Body of pancreas (tissue), 4 donors: ENCODE measurements at regions not wholly inside any gene's neighbourhood (a gene's known extent, or its start where the extent isn't known, plus 50 kb on each side); places are given as distances from the start of the nearest gene placed in this dataset.

Experiments
- ATAC-seq: fragments of 150-250 bp; one replicate; pipeline ENCODE4 v1.9.1; 2016
- DNase-seq, 4 donors: peaks; one replicate each; pipeline ENCODE4 v3.0.0-alpha.2; 2019
- H3K27ac ChIP-seq, 4 donors: fragments of 200-600 bp; sonication (generic); 1 replicate in 3 of 4; 2 replicates in 1 of 4; pipeline versions ENCODE4 v1.5.1 to v1.6.1; 2016 to 2019; ENCODE audit warnings: mild to moderate bottlenecking in 1 of 4, mixed read lengths in 1 of 4, moderate library complexity in 1 of 4
- H3K27me3 ChIP-seq, 2 donors: fragments of 200-600 bp; sonication (generic); one replicate each; pipeline ENCODE4 v1.6.0; 2016; ENCODE audit warnings: mild to moderate bottlenecking in 1 of 2
- H3K36me3 ChIP-seq, 2 donors: fragments of 200-600 bp; sonication (generic); replicated peaks in 1 of 2; 2 replicates each; pipeline ENCODE4 v1.5.1; 2016; ENCODE audit warnings: low read depth in 2 of 2; ENCODE audit not compliant: insufficient read depth in 1 of 2
- H3K4me1 ChIP-seq: fragments of 200-600 bp; sonication (generic); one replicate; pipeline ENCODE4 v1.6.0; 2016
- H3K4me3 ChIP-seq, 2 donors: fragments of 200-600 bp; sonication (generic); 1 replicate in 1 of 2; 2 replicates in 1 of 2; pipeline ENCODE4 v1.5.1; 2016 to 2019
- H3K9me3 ChIP-seq, 3 donors: fragments of 200-600 bp; sonication (generic); 1 replicate in 2 of 3; 2 replicates in 1 of 3; pipeline ENCODE4 v1.5.1; 2016
- POLR2A ChIP-seq, 3 donors: fragments of 450-650 bp; IDR thresholded peaks; one replicate each; pipeline ENCODE4 v1.6.1; 2016; ENCODE audit warnings: antibody characterized with exemption in 3 of 3, mild to moderate bottlenecking in 2 of 3
- WGBS, 2 donors: methylation state at CpG; one replicate each; pipeline ENCODE4 v1.1.5; 2017; 5-methylcytosine and 5-hydroxymethylcytosine counted together
- intact Hi-C: fragments of 100-400 bp; cut with DNase I; formaldehyde crosslinking; loops from one replicate; pipeline ENCODE4 v1.15.1; 2023
- TF ChIP-seq, protein P1 (sequence below), 7 experiments: fragments of 450-650 bp in 4 of 7; fragments of 200-600 bp in 3 of 7; sonication (generic) in 3 of 7; IDR thresholded peaks; one replicate each; pipeline ENCODE4 v1.5.1; 2016 to 2019; ENCODE audit warnings: antibody characterized with exemption in 7 of 7

DNA sequence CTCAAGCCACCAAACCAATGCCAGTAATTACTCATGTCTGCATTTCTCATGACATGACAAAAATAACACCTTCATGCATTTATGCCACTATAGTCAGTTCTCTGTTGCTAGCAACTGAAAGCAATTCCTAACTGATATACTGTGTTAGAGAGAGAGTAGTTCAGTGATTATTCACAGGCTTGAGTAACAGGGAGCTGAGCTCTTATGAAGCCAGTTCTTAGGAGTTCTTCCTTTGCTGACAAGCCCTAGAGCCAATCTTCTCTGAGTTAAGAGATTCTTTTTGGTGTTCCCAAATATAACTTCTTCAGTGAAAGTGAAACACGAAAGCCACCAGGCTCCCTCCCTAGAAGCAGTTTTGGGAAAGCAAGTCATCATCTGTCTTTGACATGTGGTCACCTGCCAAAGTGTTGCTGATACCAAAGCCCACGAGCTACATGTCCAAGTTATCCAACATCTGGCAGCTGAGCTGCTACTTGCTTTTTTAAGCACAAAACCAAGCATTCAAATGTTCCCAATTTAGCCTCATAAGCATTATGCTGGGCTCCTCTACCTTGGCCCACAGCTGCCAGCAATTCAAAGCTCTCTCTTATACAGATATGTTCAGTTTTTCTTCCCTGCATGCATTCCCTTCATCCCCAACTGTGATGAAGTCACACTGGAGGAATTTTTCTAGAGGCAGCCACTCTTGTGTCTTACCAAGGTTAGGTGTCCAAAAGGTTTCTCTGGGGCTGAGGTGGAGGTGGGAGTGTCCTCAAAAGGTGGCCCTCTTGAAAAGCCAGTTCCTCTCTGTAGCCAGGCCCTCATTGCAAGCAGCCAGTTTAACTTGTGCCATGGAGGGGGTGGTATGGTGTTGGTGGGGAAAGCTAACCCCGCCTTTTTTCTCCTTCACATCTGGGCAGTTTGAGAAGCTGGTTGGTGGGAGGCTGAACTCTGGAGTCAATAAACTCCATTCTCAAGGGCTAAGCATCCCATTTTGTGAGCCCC is 92.7 kb upstream of the ARMC2 start:
- WGBS, 2 donors: 40 to 47% methylated on average over 3 of the region's 3 CpGs
- Histone ChIP-seq H3K27me3 (no peaks in the 10 kb centered on the region), H3K27ac (peak overlapping the region in 3 of 4 donors; percentile 14 to 89 (median 30)), H3K9me3 (no peaks in the 10 kb centered on the region), H3K36me3 (no peaks in the 10 kb centered on the region), H3K4me1 (peaks cover 80% of the 10 kb centered on the region), H3K4me3 (no peak overlapping the region)
- ATAC-seq: no peak
- intact Hi-C loops: no loop called here
- DNase-seq: no peak
- TF ChIP-seq, protein P1, sequence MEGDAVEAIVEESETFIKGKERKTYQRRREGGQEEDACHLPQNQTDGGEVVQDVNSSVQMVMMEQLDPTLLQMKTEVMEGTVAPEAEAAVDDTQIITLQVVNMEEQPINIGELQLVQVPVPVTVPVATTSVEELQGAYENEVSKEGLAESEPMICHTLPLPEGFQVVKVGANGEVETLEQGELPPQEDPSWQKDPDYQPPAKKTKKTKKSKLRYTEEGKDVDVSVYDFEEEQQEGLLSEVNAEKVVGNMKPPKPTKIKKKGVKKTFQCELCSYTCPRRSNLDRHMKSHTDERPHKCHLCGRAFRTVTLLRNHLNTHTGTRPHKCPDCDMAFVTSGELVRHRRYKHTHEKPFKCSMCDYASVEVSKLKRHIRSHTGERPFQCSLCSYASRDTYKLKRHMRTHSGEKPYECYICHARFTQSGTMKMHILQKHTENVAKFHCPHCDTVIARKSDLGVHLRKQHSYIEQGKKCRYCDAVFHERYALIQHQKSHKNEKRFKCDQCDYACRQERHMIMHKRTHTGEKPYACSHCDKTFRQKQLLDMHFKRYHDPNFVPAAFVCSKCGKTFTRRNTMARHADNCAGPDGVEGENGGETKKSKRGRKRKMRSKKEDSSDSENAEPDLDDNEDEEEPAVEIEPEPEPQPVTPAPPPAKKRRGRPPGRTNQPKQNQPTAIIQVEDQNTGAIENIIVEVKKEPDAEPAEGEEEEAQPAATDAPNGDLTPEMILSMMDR (IDR thresholded peaks at IDR 0.05): no peak
- TF ChIP-seq POLR2A (IDR thresholded peaks at IDR 0.05): no peak

DNA sequence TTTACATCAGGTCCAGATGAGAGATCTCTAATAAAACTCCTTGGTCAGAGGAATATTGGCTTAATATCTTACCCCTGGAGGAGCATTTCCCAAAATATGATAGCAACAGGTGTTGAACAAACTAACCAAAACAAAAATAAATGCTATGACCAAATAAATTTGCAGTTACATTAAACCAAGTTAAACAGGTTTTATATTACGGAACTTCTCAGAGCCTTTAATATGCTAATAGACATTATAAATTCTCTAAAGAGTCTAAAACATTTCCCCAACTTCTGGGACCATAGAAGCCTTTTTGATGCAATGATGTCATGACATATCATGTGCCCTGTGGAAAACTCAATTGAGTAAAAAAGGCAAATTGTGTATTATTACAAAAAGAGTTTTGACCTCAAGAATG is 90.9 kb upstream of the ARMC2 start:
- no peaks in the 10 kb centered on the region for H3K27me3 ChIP-seq
- DNase-seq (no peak), ATAC-seq (no peak)
- H3K4me1 ChIP-seq: peaks cover 78% of the 10 kb centered on the region
- H3K9me3 ChIP-seq: no peaks in the 10 kb centered on the region
- intact Hi-C loops: no loop called here
- no peak for TF ChIP-seq POLR2A (IDR thresholded peaks at IDR 0.05)
- TF ChIP-seq, protein P1 (IDR thresholded peaks at IDR 0.05): no peak
- H3K27ac ChIP-seq: no peak overlapping the region
- 96 to 100% methylated on average over 1 of the region's 1 CpG for WGBS, 2 donors
- no peaks in the 10 kb centered on the region for H3K36me3 ChIP-seq
- no peak overlapping the region for H3K4me3 ChIP-seq

DNA sequence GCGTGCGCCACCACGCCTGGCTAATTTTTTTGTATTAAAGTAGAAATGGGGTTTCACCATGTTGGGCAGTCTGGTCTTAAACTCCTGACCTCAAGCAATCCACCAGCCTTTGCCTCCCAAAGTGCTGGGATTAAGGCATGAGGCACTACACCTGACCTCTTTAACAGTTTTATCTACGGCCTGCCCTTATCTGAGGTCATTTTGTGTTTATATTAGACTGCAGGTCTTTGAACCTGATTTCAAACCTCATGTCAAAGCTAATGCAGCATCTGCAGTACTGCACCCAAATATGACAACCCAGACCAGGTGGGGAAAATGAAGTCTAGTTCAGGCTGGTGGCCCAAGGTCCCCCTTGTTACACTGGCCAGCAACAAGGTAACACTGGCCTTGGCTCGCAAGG is 89.3 kb upstream of the ARMC2 start:
- intact Hi-C loops: no loop called here
- Histone ChIP-seq H3K9me3 (no peaks in the 10 kb centered on the region), H3K27ac (peak overlapping the region in 1 of 4 donors; percentile 8), H3K4me1 (peaks cover 78% of the 10 kb centered on the region), H3K27me3 (no peaks in the 10 kb centered on the region), H3K36me3 (no peaks in the 10 kb centered on the region), H3K4me3 (no peak overlapping the region)
- no peak for DNase-seq
- peak; percentile 8 for ATAC-seq
- TF ChIP-seq POLR2A (IDR thresholded peaks at IDR 0.05): no peak
- TF ChIP-seq, protein P1 (IDR thresholded peaks at IDR 0.05): no peak
- 74 to 80% methylated on average over 5 of the region's 5 CpGs for WGBS, 2 donors

DNA sequence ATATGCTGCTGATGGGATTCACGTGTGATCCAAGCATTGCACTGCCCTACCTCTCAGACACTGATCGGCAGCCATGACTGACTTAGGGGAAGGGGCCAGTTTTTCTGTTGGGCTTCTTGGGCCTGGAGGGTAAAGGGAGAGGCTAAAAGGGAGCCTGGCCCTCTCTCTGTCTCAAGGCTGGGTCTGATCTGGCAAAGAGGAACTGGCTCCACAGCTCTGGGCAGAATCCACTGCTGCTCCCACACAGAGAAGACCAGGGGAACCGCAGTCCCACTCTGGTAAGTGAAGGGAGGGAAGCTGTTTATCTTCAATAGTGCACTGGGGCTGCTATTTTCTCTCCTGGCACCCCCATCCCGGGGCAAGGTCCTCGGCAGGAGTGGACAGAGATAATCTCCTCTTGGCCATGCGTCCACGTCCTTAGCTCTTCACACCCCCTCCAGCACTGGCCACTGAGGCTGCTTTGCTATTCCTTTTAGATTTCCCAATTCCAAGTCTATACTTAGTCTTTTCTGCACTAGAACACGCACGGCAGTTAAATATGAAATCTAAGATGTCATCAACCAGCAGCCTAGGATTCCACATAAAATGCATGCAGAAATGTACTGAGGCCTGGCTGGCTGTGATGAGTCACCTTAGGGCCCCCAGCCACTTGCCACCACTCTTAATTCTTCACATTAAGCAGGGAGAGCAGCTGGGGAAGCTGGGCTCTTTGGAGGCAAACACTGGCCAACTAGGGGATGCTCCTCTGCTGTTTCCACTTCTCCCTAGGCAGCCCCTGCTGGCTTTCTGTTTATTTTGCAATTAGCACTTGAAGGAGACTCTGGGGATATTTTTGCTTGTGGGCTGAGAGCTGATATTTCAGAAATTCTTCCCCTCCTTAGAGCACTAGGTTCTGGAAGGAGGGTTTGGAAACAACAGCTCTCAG is 87.8 kb upstream of the ARMC2 start:
- DNase-seq (no peak), ATAC-seq (no peak)
- Histone ChIP-seq H3K9me3 (no peaks in the 10 kb centered on the region), H3K4me3 (no peak overlapping the region), H3K27me3 (no peaks in the 10 kb centered on the region), H3K27ac (no peak overlapping the region), H3K4me1 (peaks cover 79% of the 10 kb centered on the region), H3K36me3 (no peaks in the 10 kb centered on the region)
- intact Hi-C loops: no loop called here
- TF ChIP-seq, protein P1 (IDR thresholded peaks at IDR 0.05): no peak
- no peak for TF ChIP-seq POLR2A (IDR thresholded peaks at IDR 0.05)
- 59 to 65% methylated on average over 9 of the region's 9 CpGs for WGBS, 2 donors
